ENCODE measurements at regions not wholly inside any gene's neighbourhood (a gene's known extent, or its start where the extent isn't known, plus 50 kb on each side); places are given as distances from the start of the nearest gene placed in this dataset.

DNA sequence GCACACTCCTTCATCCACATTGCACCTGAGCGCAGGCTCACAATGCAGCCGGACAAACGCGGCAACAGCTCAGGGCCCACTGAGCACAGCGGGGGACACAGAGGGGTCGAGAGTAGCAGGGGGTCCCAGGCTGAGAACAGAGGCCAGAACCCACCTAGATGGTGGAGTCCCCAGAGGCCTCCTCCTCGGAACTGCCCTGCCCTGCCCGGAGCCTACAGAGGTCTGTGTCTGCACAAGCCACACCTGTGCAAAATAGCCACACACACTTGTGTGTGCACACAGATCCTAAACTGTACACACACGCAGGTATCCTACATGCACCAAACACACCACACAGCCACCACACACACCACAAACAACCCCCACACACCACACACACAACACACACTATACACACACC lies 72.8 kb downstream of the TMEM18 start:
- no peak overlapping the region for H3K4me2 ChIP-seq
- H3K9me3 ChIP-seq: no peaks in the 10 kb centered on the region
- H3K27ac ChIP-seq: no peak overlapping the region
- no peaks in the 10 kb centered on the region for H4K20me1 ChIP-seq
- TF ChIP-seq Cebpa-rat (IDR thresholded peaks at IDR 0.05): no peak
- H3K9ac ChIP-seq: no peak overlapping the region
- H3K4me1 ChIP-seq: no peaks in the 10 kb centered on the region
- no peaks in the 10 kb centered on the region for H3K27me3 ChIP-seq
- no peaks in the 10 kb centered on the region for H3K36me3 ChIP-seq
- H3K4me3 ChIP-seq: no peak overlapping the region

DNA sequence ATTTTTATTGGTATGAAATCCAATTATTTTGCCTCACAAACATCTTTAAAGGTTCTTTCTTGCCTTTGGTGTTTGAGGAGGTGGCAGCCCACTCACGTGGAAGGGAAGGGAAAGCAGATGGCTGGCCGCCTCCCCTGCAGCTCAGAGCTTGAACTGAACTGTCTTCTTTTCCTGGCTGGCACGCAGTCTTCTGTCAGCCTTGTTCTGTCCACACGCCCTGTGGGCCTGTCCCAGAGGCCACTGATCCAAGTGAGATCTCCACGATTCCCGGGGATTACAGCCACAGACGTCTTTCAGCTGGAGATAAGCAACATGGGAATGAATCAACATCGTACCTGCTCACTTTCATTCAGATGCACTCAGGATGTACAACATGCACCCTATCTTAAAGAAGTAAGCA lies 73.3 kb downstream of the TMEM18 start:
- TF ChIP-seq Cebpa-rat (IDR thresholded peaks at IDR 0.05): no peak
- H3K27me3 ChIP-seq: no peaks in the 10 kb centered on the region
- H3K4me1 ChIP-seq: no peaks in the 10 kb centered on the region
- no peak overlapping the region for H3K27ac ChIP-seq
- no peak overlapping the region for H3K4me3 ChIP-seq
- H3K4me2 ChIP-seq: no peak overlapping the region
- H4K20me1 ChIP-seq: no peaks in the 10 kb centered on the region
- H3K36me3 ChIP-seq: no peaks in the 10 kb centered on the region
- no peaks in the 10 kb centered on the region for H3K9me3 ChIP-seq
- no peak overlapping the region for H3K9ac ChIP-seq

DNA sequence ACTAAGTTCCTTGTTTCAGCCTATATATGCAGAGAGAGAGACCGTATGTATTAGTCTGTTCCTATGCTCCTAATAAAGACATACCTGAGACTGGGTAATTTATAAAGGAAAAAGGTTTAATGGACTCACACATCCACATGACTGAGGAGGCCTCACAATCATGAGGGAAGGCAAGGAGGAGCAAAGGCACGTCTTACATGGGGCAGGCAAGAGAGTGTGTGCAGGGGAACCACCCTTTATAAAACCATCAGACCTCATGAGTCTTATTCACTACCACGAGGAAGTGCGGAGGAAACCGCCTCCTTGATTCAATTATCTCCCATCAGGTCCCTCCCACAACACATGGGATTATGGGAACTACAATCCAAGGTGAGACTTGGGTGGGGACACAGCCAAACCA lies 73.8 kb downstream of the TMEM18 start:
- no peak for TF ChIP-seq Cebpa-rat (IDR thresholded peaks at IDR 0.05)
- H3K4me2 ChIP-seq: no peak overlapping the region
- no peaks in the 10 kb centered on the region for H3K36me3 ChIP-seq
- H3K9me3 ChIP-seq: no peaks in the 10 kb centered on the region
- no peaks in the 10 kb centered on the region for H4K20me1 ChIP-seq
- H3K4me1 ChIP-seq: no peaks in the 10 kb centered on the region
- no peak overlapping the region for H3K9ac ChIP-seq
- H3K4me3 ChIP-seq: no peak overlapping the region
- no peak overlapping the region for H3K27ac ChIP-seq
- H3K27me3 ChIP-seq: no peaks in the 10 kb centered on the region

DNA sequence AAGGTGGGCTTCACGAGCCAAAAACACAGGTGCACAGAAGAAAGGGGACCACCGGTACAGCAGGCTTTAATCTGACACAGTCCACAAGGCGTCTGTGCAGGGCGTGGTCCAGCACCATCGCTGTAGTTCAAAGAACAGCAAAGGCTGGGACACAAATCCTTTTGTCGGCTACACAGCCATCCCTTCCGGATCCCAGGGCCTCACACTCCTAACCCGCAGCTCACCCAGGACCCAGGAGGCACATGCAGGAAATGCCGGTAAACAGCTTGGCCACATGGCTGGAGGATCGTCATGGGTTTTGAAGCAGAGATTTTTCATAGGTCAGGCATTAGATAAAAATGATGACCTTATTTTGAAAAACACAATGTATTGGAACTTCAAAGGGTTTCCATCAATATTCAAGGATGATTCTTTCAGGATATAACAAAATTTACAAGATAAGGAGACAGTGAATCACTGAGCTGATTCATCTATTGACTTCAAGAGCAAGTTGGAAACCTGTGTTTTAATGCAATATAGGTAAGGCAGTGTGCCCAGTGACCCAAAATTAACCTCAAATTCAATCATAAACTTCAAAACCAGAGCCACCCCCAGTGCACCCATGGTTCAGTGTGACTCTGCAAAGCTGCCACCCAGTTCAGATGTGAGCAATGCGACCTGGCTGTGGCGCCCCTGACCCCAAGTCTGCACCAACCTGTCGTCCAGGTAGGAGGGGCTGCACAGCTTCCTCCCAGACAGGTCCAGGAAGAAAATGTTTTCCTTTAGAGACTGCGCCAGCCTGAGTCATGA lies 74.4 kb downstream of the TMEM18 start:
- no peaks in the 10 kb centered on the region for H3K9me3 ChIP-seq
- no peak for TF ChIP-seq Cebpa-rat (IDR thresholded peaks at IDR 0.05)
- H3K4me3 ChIP-seq: no peak overlapping the region
- no peak overlapping the region for H3K9ac ChIP-seq
- no peaks in the 10 kb centered on the region for H3K4me1 ChIP-seq
- H3K27ac ChIP-seq: no peak overlapping the region
- no peaks in the 10 kb centered on the region for H3K36me3 ChIP-seq
- no peaks in the 10 kb centered on the region for H3K27me3 ChIP-seq
- no peaks in the 10 kb centered on the region for H4K20me1 ChIP-seq
- no peak overlapping the region for H3K4me2 ChIP-seq

DNA sequence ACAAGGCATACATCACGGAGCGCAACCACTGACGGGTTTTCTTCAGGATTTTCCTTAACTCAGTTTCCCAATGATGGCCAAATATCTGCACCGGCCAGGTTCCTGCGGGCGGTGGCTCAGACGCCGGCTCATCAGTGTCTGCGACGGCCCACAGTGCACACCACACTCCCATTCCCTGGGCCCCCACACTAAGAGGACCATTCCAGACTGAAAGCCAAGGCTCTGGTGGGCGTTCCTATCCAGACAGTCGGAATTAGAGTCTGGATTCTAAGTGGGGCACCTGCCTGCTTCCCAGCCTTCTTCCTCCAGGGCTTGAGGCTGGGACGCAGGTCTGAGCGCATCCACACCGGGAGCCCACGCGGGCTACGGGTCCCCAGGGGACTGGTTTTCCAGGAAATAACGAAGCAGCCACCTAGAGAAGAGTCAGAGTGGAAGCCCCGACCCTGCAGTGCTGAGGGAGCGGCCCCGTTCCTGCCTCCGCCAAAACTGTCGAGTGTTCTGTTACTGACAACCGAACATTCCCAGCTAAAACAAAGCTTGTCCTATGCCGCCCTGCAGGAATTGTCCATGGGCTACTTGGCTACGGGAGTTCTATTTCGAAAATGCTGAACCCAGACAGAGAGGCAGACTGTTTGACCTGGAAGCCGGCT lies 75.3 kb downstream of the TMEM18 start:
- Histone ChIP-seq H3K27me3 (no peaks in the 10 kb centered on the region), H3K4me1 (no peaks in the 10 kb centered on the region), H3K36me3 (no peaks in the 10 kb centered on the region), H3K9me3 (no peaks in the 10 kb centered on the region), H3K9ac (no peak overlapping the region), H4K20me1 (no peaks in the 10 kb centered on the region), H3K27ac (no peak overlapping the region), H3K4me2 (no peak overlapping the region), H3K4me3 (no peak overlapping the region)
- TF ChIP-seq Cebpa-rat (IDR thresholded peaks at IDR 0.05): no peak

DNA sequence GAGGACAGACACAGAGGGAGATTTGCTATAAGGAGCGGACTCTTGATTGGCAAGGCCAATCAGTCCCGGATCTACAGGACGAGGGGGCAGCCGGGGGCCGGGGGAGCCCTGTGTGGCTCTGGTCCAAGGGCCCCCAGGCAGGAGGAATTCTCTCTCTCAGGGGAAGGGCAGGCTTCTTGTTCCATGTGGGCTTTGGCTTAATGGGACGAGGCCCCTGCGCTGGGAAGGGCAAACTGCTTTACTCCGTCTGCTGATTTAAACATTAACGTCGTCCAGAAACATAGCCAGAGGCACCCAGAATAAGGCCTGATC lies 75.9 kb downstream of the TMEM18 start:
- H3K4me3 ChIP-seq: no peak overlapping the region
- TF ChIP-seq Cebpa-rat (IDR thresholded peaks at IDR 0.05): no peak

DNA sequence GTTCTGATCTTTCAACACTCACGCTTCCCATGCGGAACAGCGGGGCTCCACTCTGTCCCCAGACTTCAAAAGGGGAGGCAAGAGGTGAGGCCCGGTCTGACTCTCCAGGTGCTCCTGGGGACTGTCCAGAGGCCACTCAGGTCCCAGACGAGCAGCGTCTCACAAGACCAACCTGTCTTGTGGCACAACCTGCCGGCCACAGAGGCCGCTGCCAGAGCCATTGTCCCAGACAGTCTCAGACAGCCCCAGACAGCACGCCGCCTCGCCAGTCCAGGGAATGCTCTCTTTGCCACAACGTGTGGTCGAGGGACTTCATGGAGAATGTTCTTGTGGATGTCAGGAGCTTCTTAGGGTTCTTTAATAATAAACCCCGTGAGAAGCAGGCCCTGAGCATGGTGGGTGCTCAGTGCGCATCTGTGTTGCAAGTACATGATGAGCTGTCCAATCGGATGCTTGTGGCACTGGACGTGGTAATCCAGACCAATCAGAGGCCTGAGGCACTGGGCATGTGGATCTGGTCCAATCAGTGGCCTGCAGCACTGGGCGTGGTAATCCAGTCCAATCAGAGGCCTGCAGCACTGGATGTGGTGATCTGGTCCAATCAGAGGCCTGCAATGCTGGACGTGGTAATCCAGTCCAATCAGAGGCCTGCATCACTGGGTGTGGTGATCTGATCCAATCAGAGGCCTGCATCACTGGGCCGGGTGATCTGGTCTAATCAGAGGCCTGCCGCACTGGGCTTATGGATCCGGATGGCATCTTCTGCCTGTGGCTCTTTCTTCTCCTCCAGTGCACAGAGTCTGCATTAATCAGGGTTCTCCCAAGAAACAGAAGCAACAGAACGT lies 76.4 kb downstream of the TMEM18 start:
- no peaks in the 10 kb centered on the region for H3K36me3 ChIP-seq
- H3K4me3 ChIP-seq: no peak overlapping the region
- H4K20me1 ChIP-seq: no peaks in the 10 kb centered on the region
- no peak for TF ChIP-seq Cebpa-rat (IDR thresholded peaks at IDR 0.05)
- H3K27ac ChIP-seq: no peak overlapping the region
- no peaks in the 10 kb centered on the region for H3K9me3 ChIP-seq
- no peak overlapping the region for H3K4me2 ChIP-seq
- no peaks in the 10 kb centered on the region for H3K4me1 ChIP-seq
- H3K27me3 ChIP-seq: no peaks in the 10 kb centered on the region
- no peak overlapping the region for H3K9ac ChIP-seq

More for the DNA sequence above, 75.9 kb downstream of the TMEM18 start:
- Histone ChIP-seq H3K4me1 (no peaks in the 10 kb centered on the region), H3K36me3 (no peaks in the 10 kb centered on the region), H3K27ac (no peak overlapping the region), H4K20me1 (no peaks in the 10 kb centered on the region), H3K9ac (no peak overlapping the region), H3K4me2 (no peak overlapping the region), H3K9me3 (no peaks in the 10 kb centered on the region), H3K27me3 (no peaks in the 10 kb centered on the region)

DNA sequence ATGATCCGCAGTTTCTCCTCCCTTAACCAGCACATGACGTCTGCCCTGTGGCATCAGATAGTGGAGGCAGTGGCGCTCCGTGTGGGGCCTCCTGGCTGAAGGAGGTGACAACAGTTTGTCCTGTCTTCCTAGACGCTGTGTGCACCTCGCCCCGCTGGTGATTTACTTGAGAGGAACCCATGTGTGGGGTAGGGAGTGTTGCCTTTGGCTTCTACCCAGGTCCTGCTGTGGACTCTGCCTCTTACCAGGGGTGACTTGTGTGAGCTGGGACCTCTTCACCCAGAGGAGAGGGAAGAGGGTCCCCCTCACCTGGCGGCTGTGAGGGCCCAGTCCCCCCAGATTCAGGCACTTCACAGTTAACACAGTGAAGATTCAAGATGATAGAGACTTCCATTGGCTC lies 77.6 kb downstream of the TMEM18 start:
- no peaks in the 10 kb centered on the region for H3K27me3 ChIP-seq
- no peak overlapping the region for H3K4me2 ChIP-seq
- no peak overlapping the region for H3K9ac ChIP-seq
- H3K27ac ChIP-seq: no peak overlapping the region
- no peak overlapping the region for H3K4me3 ChIP-seq
- no peaks in the 10 kb centered on the region for H3K36me3 ChIP-seq
- H3K4me1 ChIP-seq: no peaks in the 10 kb centered on the region
- H4K20me1 ChIP-seq: no peaks in the 10 kb centered on the region
- H3K9me3 ChIP-seq: no peaks in the 10 kb centered on the region
- no peak for TF ChIP-seq Cebpa-rat (IDR thresholded peaks at IDR 0.05)

DNA sequence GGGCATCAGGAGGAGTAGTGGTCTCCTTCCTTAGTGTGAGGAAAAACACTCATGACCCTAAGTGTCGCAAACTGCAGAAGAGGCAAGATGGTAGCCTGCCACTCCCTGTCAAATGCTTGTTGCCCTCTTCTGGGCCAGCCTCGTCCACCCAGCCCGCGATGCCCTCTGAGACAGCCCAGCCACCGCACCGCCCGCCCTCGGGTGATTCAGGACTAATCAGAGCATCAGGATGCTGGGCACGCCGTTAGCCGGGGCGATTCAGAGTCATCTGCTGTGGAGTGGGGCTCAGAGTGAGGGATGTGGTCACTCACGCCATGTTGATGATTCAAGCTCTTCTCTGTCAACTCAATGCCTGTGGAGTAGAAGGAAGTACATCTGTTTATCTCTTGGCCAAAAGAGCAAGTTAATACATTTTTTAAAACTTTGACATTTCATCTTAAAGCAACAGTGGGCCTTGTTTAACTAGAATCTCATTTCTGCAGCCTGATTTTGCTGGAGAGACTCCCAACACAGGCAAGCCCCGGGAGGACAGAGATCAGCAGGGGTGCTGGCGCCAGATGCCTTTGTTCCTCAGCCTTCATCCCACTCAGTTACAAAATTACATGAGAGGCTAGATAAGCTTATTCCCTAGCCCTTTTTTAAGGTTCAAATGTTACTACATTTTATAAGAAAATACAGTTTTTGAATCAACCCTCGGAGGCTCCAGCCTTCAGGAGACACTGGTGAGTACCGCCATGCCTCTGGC lies 79.0 kb downstream of the TMEM18 start:
- H4K20me1 ChIP-seq: no peaks in the 10 kb centered on the region
- no peak overlapping the region for H3K4me3 ChIP-seq
- H3K27me3 ChIP-seq: no peaks in the 10 kb centered on the region
- no peaks in the 10 kb centered on the region for H3K9me3 ChIP-seq
- H3K4me1 ChIP-seq: no peaks in the 10 kb centered on the region
- no peak overlapping the region for H3K9ac ChIP-seq
- H3K4me2 ChIP-seq: no peak overlapping the region
- H3K27ac ChIP-seq: no peak overlapping the region
- TF ChIP-seq Cebpa-rat (IDR thresholded peaks at IDR 0.05): no peak
- no peaks in the 10 kb centered on the region for H3K36me3 ChIP-seq
